SH-SY5Y (cell line): ENCODE measurements at regions not wholly inside any gene's neighbourhood (a gene's known extent, or its start where the extent isn't known, plus 50 kb on each side); places are given as distances from the start of the nearest gene placed in this dataset.

ENCODE experiments used
- GATA2 ChIP-seq: IDR thresholded peaks from 2 replicates; pipeline ENCODE4 v1.6.1; 2011; ENCODE audit warnings: mild to moderate bottlenecking, low read depth, low read length
- GATA3 ChIP-seq: IDR thresholded peaks from 2 replicates; pipeline ENCODE4 v1.6.1; 2011; ENCODE audit warnings: low read depth, mild to moderate bottlenecking, low read length, moderate library complexity

GRCh38 chr13:24110011-24110410 is 50.5 kb upstream of the SPATA13 start:
- TF ChIP-seq GATA2 (no peak), GATA3 (no peak)
